IMR-90 (cell line): ENCODE measurements at regions not wholly inside any gene's neighbourhood (a gene's known extent, or its start where the extent isn't known, plus 50 kb on each side); places are given as distances from the start of the nearest gene placed in this dataset.
"Not testable (repeated sequence)": the region's sequence is repeated elsewhere in the genome, so short reads cannot be mapped to it uniquely, and the experiment has no call there.

Experiments
- ATAC-seq: fragments of 200-7000 bp; cut with Tn5 transposase; 2 replicates; pipeline ENCODE4 v1.9.1; 2020; ENCODE audit warnings: low read depth, mild to moderate bottlenecking, moderate library complexity
- BruUV-seq: library from RNA; stranded (reverse); fragments of 400-500 nt; replicated peaks from 2 replicates; lab custom pipeline; 2021; lab: Mats Ljungman, UMichigan
- CTCF ChIA-PET: fragments of 300-600 bp; formaldehyde crosslinking; extraction: SDS; loops from one replicate; lab custom pipeline; 2021; ENCODE audit warnings: antibody characterized with exemption; lab: Yijun Ruan, JAX
- POLR2A ChIA-PET: fragments of 300-600 bp; sonication (Branson Sonifier 250); formaldehyde crosslinking; loops from one replicate; lab custom pipeline; 2022; ENCODE audit warnings: antibody characterized with exemption; ENCODE audit not compliant: unreplicated experiment; lab: Charles Lee
- DNase-seq: peaks from one replicate; pipeline ENCODE4 v3.0.0; 2013
- H2AFZ ChIP-seq: replicated peaks from 2 replicates; pipeline ENCODE3; 2013; ENCODE audit warnings: low read length, mild to moderate bottlenecking; ENCODE audit not compliant: poor library complexity
- H2AK5ac ChIP-seq: 2 replicates; pipeline ENCODE4 v1.6.1; 2013; ENCODE audit warnings: low read depth, low read length, inconsistent platforms
- H2AK9ac ChIP-seq: replicated peaks from 2 replicates; pipeline ENCODE3; 2013; ENCODE audit warnings: mild to moderate bottlenecking, low read depth, low read length, moderate library complexity; ENCODE audit not compliant: poor library complexity
- H2BK120ac ChIP-seq: 2 replicates; pipeline ENCODE4 v1.6.1; 2013; ENCODE audit warnings: low read depth, low read length, inconsistent platforms
- H2BK15ac ChIP-seq: 3 replicates; pipeline ENCODE4 v1.6.1; 2013; ENCODE audit warnings: low read depth, low read length, inconsistent platforms
- H2BK20ac ChIP-seq: 2 replicates; pipeline ENCODE4 v1.6.1; 2013; ENCODE audit warnings: low read depth, mild to moderate bottlenecking, inconsistent platforms, low read length, moderate library complexity
- H2BK5ac ChIP-seq: 2 replicates; pipeline ENCODE4 v1.6.1; 2013; ENCODE audit warnings: mild to moderate bottlenecking, low read depth, low read length, inconsistent platforms; ENCODE audit not compliant: poor library complexity, severe bottlenecking
- H3K14ac ChIP-seq: replicated peaks from 2 replicates; pipeline ENCODE4 v1.6.1; 2013; ENCODE audit warnings: low read depth, low read length, inconsistent platforms
- H3K18ac ChIP-seq: 2 replicates; pipeline ENCODE4 v1.6.1; 2013; ENCODE audit warnings: low read depth, low read length, control low read depth
- H3K23ac ChIP-seq: 2 replicates; pipeline ENCODE4 v1.6.1; 2013; ENCODE audit warnings: low read depth, low read length, inconsistent platforms
- H3K27ac ChIP-seq: 2 replicates; pipeline ENCODE4 v1.5.1; 2013; ENCODE audit warnings: mild to moderate bottlenecking, control low read depth, low read length; ENCODE audit not compliant: insufficient read depth
- H3K27me3 ChIP-seq: 2 replicates; pipeline ENCODE4 v1.6.1; 2013; ENCODE audit warnings: low read length; ENCODE audit not compliant: control insufficient read depth, insufficient read depth
- H3K36me3 ChIP-seq: 2 replicates; pipeline ENCODE4 v1.6.1; 2013; ENCODE audit warnings: low read length, mixed read lengths; ENCODE audit not compliant: control insufficient read depth, insufficient read depth
- H3K4ac ChIP-seq: 2 replicates; pipeline ENCODE4 v1.6.1; 2013; ENCODE audit warnings: low read depth, low read length, inconsistent platforms
- H3K4me1 ChIP-seq: 2 replicates; pipeline ENCODE4 v1.6.1; 2013; ENCODE audit warnings: low read length, mixed read lengths; ENCODE audit not compliant: control insufficient read depth, insufficient read depth
- H3K4me2 ChIP-seq: 2 replicates; pipeline ENCODE4 v1.6.1; 2013; ENCODE audit warnings: low read depth, mild to moderate bottlenecking, control low read depth, low read length, moderate library complexity
- H3K4me3 ChIP-seq: 2 replicates; pipeline ENCODE4 v1.5.1; 2013; ENCODE audit warnings: low read depth, mild to moderate bottlenecking, control low read depth, low read length, moderate library complexity; ENCODE audit not compliant: insufficient read depth
- H3K56ac ChIP-seq: 2 replicates; pipeline ENCODE4 v1.6.1; 2013; ENCODE audit warnings: low read length, inconsistent platforms; ENCODE audit not compliant: insufficient read depth; ENCODE audit errors: extremely low read depth
- H3K79me1 ChIP-seq, 2 experiments: 2 replicates each; pipeline ENCODE4 v1.6.1; 2013; ENCODE audit warnings: low read length in 2 of 2, inconsistent platforms in 1 of 2, low read depth in 1 of 2
- H3K9ac ChIP-seq: 2 replicates; pipeline ENCODE4 v1.6.1; 2013; ENCODE audit warnings: low read depth, low read length, control low read depth
- H3K9me1 ChIP-seq: 2 replicates; pipeline ENCODE4 v1.6.1; 2013; ENCODE audit warnings: low read length, inconsistent platforms; ENCODE audit not compliant: insufficient read depth
- H3K9me3 ChIP-seq: 2 replicates; pipeline ENCODE4 v1.6.1; 2013; ENCODE audit warnings: low read length; ENCODE audit not compliant: control insufficient read depth, insufficient read depth
- H4K20me1 ChIP-seq: 2 replicates; pipeline ENCODE4 v1.6.1; 2013; ENCODE audit warnings: low read length, inconsistent platforms; ENCODE audit not compliant: insufficient read depth
- H4K5ac ChIP-seq: 2 replicates; pipeline ENCODE4 v1.6.1; 2013; ENCODE audit warnings: mild to moderate bottlenecking, low read depth, low read length, control low read depth
- H4K8ac ChIP-seq, 2 experiments: 2 replicates each; pipeline ENCODE4 v1.6.1; 2013; ENCODE audit warnings: low read depth in 2 of 2, low read length in 2 of 2, control low read depth in 1 of 2, inconsistent platforms in 1 of 2
- H4K91ac ChIP-seq: 2 replicates; pipeline ENCODE4 v1.6.1; 2013; ENCODE audit warnings: low read depth, low read length, inconsistent platforms; ENCODE audit not compliant: insufficient read depth
- WGBS, 2 experiments: methylation state at CpG; one replicate each; pipeline versions ENCODE4 v1.1.5 to v1.1.7; 2013; ENCODE audit warnings: missing lambda C conversion rate in 2 of 2; ENCODE audit not compliant: insufficient read length in 1 of 2; ENCODE audit errors: extremely low coverage in 2 of 2; 5-methylcytosine and 5-hydroxymethylcytosine counted together
- dilution Hi-C: fragments of 300-500 bp; cut with HindIII; formaldehyde crosslinking; loops from one replicate; pipeline ENCODE4 v1.14.3; 2018; ENCODE audit warnings: low sequenced_read_pairs; ENCODE audit not compliant: unreplicated experiment
- in situ Hi-C: fragments of 300-500 bp; cut with MboI; formaldehyde crosslinking; loops from 3 replicates; pipeline ENCODE4 v1.14.3; 2019; ENCODE audit warnings: low sequenced_read_pairs, inconsistent platforms, mixed read lengths
- intact Hi-C: fragments of 100-400 bp; cut with micrococcal nuclease; formaldehyde crosslinking; loops from 2 replicates; pipeline ENCODE4 v1.10.0; 2022

DNA sequence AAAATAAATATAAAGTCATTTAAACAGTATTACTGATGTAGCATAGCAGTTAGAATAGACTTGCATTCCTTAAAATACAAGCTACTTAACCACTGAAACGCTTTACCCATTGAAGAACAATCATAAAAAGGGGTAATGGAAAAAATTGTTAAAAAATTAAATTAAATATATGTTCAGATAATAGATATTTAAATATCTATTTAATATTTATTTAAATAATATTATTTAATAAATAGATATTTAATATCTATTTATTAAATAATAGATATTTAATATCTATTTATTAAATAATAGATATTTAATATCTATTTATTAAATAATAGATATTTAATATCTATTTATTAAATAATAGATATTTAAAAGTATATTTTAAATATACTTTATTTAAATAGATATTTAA lies 2410.5 kb downstream of the PCDH7 start:
- H3K56ac ChIP-seq, BruUV-seq, POLR2A ChIA-PET: not testable (repeated sequence)

More for the DNA sequence above, 2410.5 kb downstream of the PCDH7 start:
- CTCF ChIA-PET, intact Hi-C loops, H3K4ac ChIP-seq, H3K18ac ChIP-seq, H2BK20ac ChIP-seq, in situ Hi-C loops, H4K8ac ChIP-seq, ATAC-seq, H3K4me1 ChIP-seq, dilution Hi-C loops, H3K14ac ChIP-seq, H4K91ac ChIP-seq, H3K9me3 ChIP-seq, H3K4me2 ChIP-seq, H4K5ac ChIP-seq, H3K79me1 ChIP-seq, H3K9ac ChIP-seq, H2AK9ac ChIP-seq, DNase-seq, H3K27ac ChIP-seq, H2AFZ ChIP-seq, H2BK5ac ChIP-seq, H3K36me3 ChIP-seq, H3K4me3 ChIP-seq, H4K20me1 ChIP-seq, H3K27me3 ChIP-seq, H2AK5ac ChIP-seq, H3K9me1 ChIP-seq, H2BK15ac ChIP-seq, H3K23ac ChIP-seq, H2BK120ac ChIP-seq: not testable (repeated sequence)
- no CpG with 5 or more reads among the region's 1 CpG for WGBS, 2 experiments
